HepG2 (cell line): ENCODE measurements at regions not wholly inside any gene's neighbourhood (a gene's known extent, or its start where the extent isn't known, plus 50 kb on each side); places are given as distances from the start of the nearest gene placed in this dataset.
A peak's percentile ranks its signal among the peaks of the same experiment; 100 is the strongest.

Experiments
- ATAC-seq: fragments of 200-7000 bp; cut with Tn5 transposase; 3 replicates; pipeline ENCODE4 v1.9.1; 2020; ENCODE audit warnings: mild to moderate bottlenecking, moderate library complexity
- BruUV-seq: library from RNA; stranded (reverse); fragments of 400-500 nt; replicated peaks from 2 replicates; lab custom pipeline; 2021; lab: Mats Ljungman, UMichigan
- CTCF ChIA-PET: fragments of 300-600 bp; formaldehyde crosslinking; extraction: SDS; loops from one replicate; lab custom pipeline; 2021; ENCODE audit warnings: low total read pairs, inconsistent platforms, low intra/inter-chr PET ratio; lab: Yijun Ruan, JAX
- POLR2A ChIA-PET: fragments of 350-600 bp; sonication (Branson Sonifier 250); formaldehyde crosslinking; loops from one replicate; lab custom pipeline; 2020; ENCODE audit warnings: antibody characterized with exemption, inconsistent platforms; lab: Yijun Ruan, JAX
- DNase-seq: peaks from one replicate; pipeline ENCODE4 v3.0.0-alpha.2; 2015; ENCODE audit warnings: low spot score
- FAIRE-seq: peaks from 3 replicates; lab custom pipeline; 2011; peaks lifted over from hg19 to GRCh38; lab: Jason Lieb, UNC
- H2AFZ ChIP-seq: one replicate; pipeline ENCODE4 v1.6.1; 2011; ENCODE audit warnings: low read length, inconsistent platforms
- H3K27ac ChIP-seq: fragments of 300-600 bp; 3 replicates; pipeline ENCODE4 v1.8.0; 2011; ENCODE audit warnings: mixed run types, mild to moderate bottlenecking, mixed read lengths, low read length, inconsistent platforms; ENCODE audit not compliant: insufficient read depth; ENCODE audit errors: extremely low read length
- H3K27me3 ChIP-seq, 2 experiments: fragments of 200-600 bp in 1 of 2; 2 replicates in 1 of 2; 3 replicates in 1 of 2; pipeline versions ENCODE4 v1.6.0 to v1.8.0; 2011; ENCODE audit warnings: low read length in 2 of 2, mild to moderate bottlenecking in 2 of 2, moderate library complexity in 2 of 2, inconsistent platforms in 1 of 2; ENCODE audit not compliant: insufficient read depth in 2 of 2, control insufficient read depth in 1 of 2
- H3K36me3 ChIP-seq, 2 experiments: fragments of 200-600 bp in 1 of 2; replicated peaks in 1 of 2; 2 replicates in 1 of 2; 3 replicates in 1 of 2; pipeline versions ENCODE4 v1.5.1 to v1.8.0; 2011; ENCODE audit warnings: low read length in 2 of 2, inconsistent platforms in 1 of 2; ENCODE audit not compliant: insufficient read depth in 2 of 2, control insufficient read depth in 1 of 2
- H3K4me1 ChIP-seq: 2 replicates; pipeline ENCODE4 v1.5.1; 2012; ENCODE audit warnings: low read length, inconsistent platforms; ENCODE audit not compliant: insufficient read depth
- H3K4me2 ChIP-seq: 2 replicates; pipeline ENCODE4 v1.6.0; 2011; ENCODE audit warnings: low read depth, low read length, inconsistent platforms
- H3K4me3 ChIP-seq, 3 experiments: fragments of 200-600 bp in 1 of 3; sonication (generic), shearing (Covaris generic) in 1 of 3; replicated peaks in 1 of 3; 2 replicates each; pipeline ENCODE4 v1.5.1; 2011 to 2016; ENCODE audit warnings: low read length in 3 of 3, inconsistent platforms in 2 of 3, low read depth in 2 of 3, mild to moderate bottlenecking in 2 of 3, control low read depth in 1 of 3, mixed read lengths in 1 of 3; ENCODE audit not compliant: insufficient read depth in 1 of 3
- H3K79me2 ChIP-seq: one replicate; pipeline ENCODE4 v1.6.1; 2011; ENCODE audit warnings: low read length, inconsistent platforms; ENCODE audit not compliant: insufficient read depth
- H3K9ac ChIP-seq: 2 replicates; pipeline ENCODE4 v1.6.0; 2011; ENCODE audit warnings: mild to moderate bottlenecking, low read depth, low read length, inconsistent platforms; ENCODE audit not compliant: insufficient read depth
- H3K9me3 ChIP-seq: 2 replicates; pipeline ENCODE4 v1.5.1; 2012; ENCODE audit warnings: mild to moderate bottlenecking, low read length
- H4K20me1 ChIP-seq: 2 replicates; pipeline ENCODE4 v1.6.0; 2011; ENCODE audit warnings: inconsistent platforms, mild to moderate bottlenecking, low read length, moderate library complexity; ENCODE audit not compliant: insufficient read depth
- CCDC6 ChIP-seq: sonication (generic); formaldehyde crosslinking; IDR thresholded peaks from 2 replicates; pipeline ENCODE4 v1.8.1; 2022; ENCODE audit warnings: mild to moderate bottlenecking, missing genetic modification reagents, moderate library complexity
- CTCF ChIP-seq: sonication (generic); formaldehyde crosslinking; IDR thresholded peaks from 2 replicates; pipeline ENCODE4 v1.5.0; 2020; ENCODE audit warnings: mild to moderate bottlenecking, missing genetic modification reagents, moderate library complexity
- PATZ1 ChIP-seq: sonication (generic); formaldehyde crosslinking; IDR thresholded peaks from 2 replicates; pipeline ENCODE4 v1.4.0; 2020; ENCODE audit warnings: missing genetic modification reagents
- RAD21 ChIP-seq: fragments of 450-650 bp; formaldehyde crosslinking; IDR thresholded peaks from 2 replicates; pipeline ENCODE4 v1.5.0; 2020; ENCODE audit warnings: mild to moderate bottlenecking
- STAG1 ChIP-seq: sonication (generic); formaldehyde crosslinking; IDR thresholded peaks from 2 replicates; pipeline ENCODE4 v1.4.0; 2020; ENCODE audit warnings: missing genetic modification reagents
- TEAD2 ChIP-seq: sonication (generic); formaldehyde crosslinking; IDR thresholded peaks from 2 replicates; pipeline ENCODE4 v1.9.0; 2021; ENCODE audit warnings: missing genetic modification reagents
- ZFYVE20 ChIP-seq: sonication (generic); formaldehyde crosslinking; IDR thresholded peaks from 2 replicates; pipeline ENCODE4 v1.8.0; 2023; ENCODE audit warnings: low read depth, mild to moderate bottlenecking, moderate library complexity, missing genetic modification reagents, borderline replicate concordance
- ZNF30 ChIP-seq: sonication (generic); formaldehyde crosslinking; IDR thresholded peaks from 2 replicates; pipeline ENCODE4 v1.5.0; 2020; ENCODE audit warnings: mild to moderate bottlenecking, missing genetic modification reagents
- ZNF318 ChIP-seq: sonication (generic); formaldehyde crosslinking; IDR thresholded peaks from 2 replicates; pipeline ENCODE4 v1.4.0; 2020; ENCODE audit warnings: mild to moderate bottlenecking, missing genetic modification reagents
- ZNF550 ChIP-seq: sonication (generic); formaldehyde crosslinking; IDR thresholded peaks from 2 replicates; pipeline ENCODE4 v1.4.0; 2020; ENCODE audit warnings: mild to moderate bottlenecking, missing genetic modification reagents, borderline replicate concordance
- WGBS: methylation state at CpG from one replicate; pipeline ENCODE4 v1.1.6; 2017; ENCODE audit warnings: low lambda C conversion rate; 5-methylcytosine and 5-hydroxymethylcytosine counted together
- in situ Hi-C: cut with HindIII; loops from 2 replicates; pipeline ENCODE4 v1.10.0; 2017; ENCODE audit warnings: low pct_unique_long_range_greater_than_20kb; ENCODE audit not compliant: extremely low pct_ligation_motif_present
- intact Hi-C: fragments of 100-400 bp; cut with micrococcal nuclease; formaldehyde crosslinking; loops from one replicate; pipeline ENCODE4 v1.10.0; 2022; ENCODE audit not compliant: unreplicated experiment

- DNase-seq = no peak
- TF ChIP-seq RAD21 (CRISPR knock-in tag) (peak; percentile 43; the same call in 1 of the 2 replicates), ZNF30 (CRISPR knock-in tag) (no peak), ZFYVE20 (CRISPR knock-in tag) (no peak), PATZ1 (CRISPR knock-in tag) (peak; percentile 36; the same call in 1 of the 2 replicates), CTCF (CRISPR knock-in tag) (peak; percentile 55), ZNF550 (CRISPR knock-in tag) (no peak), ZNF318 (peak; percentile 77; the same call in 1 of the 2 replicates), CCDC6 (no peak), TEAD2 (no peak), STAG1 (CRISPR knock-in tag) (peak; percentile 77)
These were observed 148.7 kb upstream of the PHACTR3 start for GRCh38 chr20:59455402-59456341.

More at GRCh38 chr20:59455402-59456341, 148.7 kb upstream of the PHACTR3 start:
- WGBS = 0% methylated on average over 8 of the region's 8 CpGs
- Histone ChIP-seq H3K9me3 (no peaks in the 10 kb centered on the region), H2AFZ (no peak overlapping the region), H3K4me3 (no peak overlapping the region), H3K4me1 (no peaks in the 10 kb centered on the region), H4K20me1 (no peaks in the 10 kb centered on the region), H3K9ac (no peak overlapping the region), H3K4me2 (no peak overlapping the region), H3K36me3 (no peaks in the 10 kb centered on the region), H3K79me2 (no peaks in the 10 kb centered on the region), H3K27ac (no peak overlapping the region), H3K27me3 (peaks cover 7 to 59% of the 10 kb centered on the region in 2 experiments; a peak in 4 of 5 replicates)
- no TSS peak for BruUV-seq
- POLR2A ChIA-PET = no interaction called here
- FAIRE-seq = peak; percentile 60
- in situ Hi-C loops = no loop called here
- CTCF ChIA-PET = interaction anchor here (1.0 to 1.5 kb wide), 3 partner anchors 235 to 585 kb away, joined by 3 to 10 read pairs (median 3); no protein-coding TSS in a partner anchor
- peak; percentile 48 for ATAC-seq
- intact Hi-C loops = loop anchor here (1.0 kb wide), 1 partner anchor 367 kb away; no protein-coding TSS in a partner anchor
